IPS DF 19.7 (cell line): ENCODE measurements at regions not wholly inside any gene's neighbourhood (a gene's known extent, or its start where the extent isn't known, plus 50 kb on each side); places are given as distances from the start of the nearest gene placed in this dataset.

ENCODE experiments used
- DNase-seq: peaks from one replicate; pipeline ENCODE4 v3.0.0-alpha.2; 2013; ENCODE audit warnings: low read depth, low spot score

- DNase-seq = no peak
Observed at GRCh38 chr7:33813331-33813730, 92.0 kb upstream of the BMPER start.

GRCh38 chr7:33814400-33814799 lies 90.9 kb upstream of the BMPER start:
- no peak for DNase-seq

GRCh38 chr7:33814936-33815335 lies 90.4 kb upstream of the BMPER start:
- DNase-seq = no peak

GRCh38 chr7:33815336-33815735 lies 90.0 kb upstream of the BMPER start:
- DNase-seq = no peak

GRCh38 chr7:33816106-33816505 lies 89.2 kb upstream of the BMPER start:
- DNase-seq = no peak

- DNase-seq = no peak
Observed at GRCh38 chr7:33819658-33820057, 85.7 kb upstream of the BMPER start.

- no peak for DNase-seq
Observed at GRCh38 chr7:33820206-33820605, 85.1 kb upstream of the BMPER start.

- DNase-seq = no peak
Observed at GRCh38 chr7:33821970-33822369, 83.4 kb upstream of the BMPER start.

GRCh38 chr7:33823913-33824312 lies 81.4 kb upstream of the BMPER start:
- no peak for DNase-seq

- no peak for DNase-seq
Observed at GRCh38 chr7:33824911-33825459, 80.4 kb upstream of the BMPER start.

GRCh38 chr7:33825644-33826043 lies 79.7 kb upstream of the BMPER start:
- no peak for DNase-seq

- no peak for DNase-seq
Observed at GRCh38 chr7:33829536-33829935, 75.8 kb upstream of the BMPER start.

GRCh38 chr7:33831389-33832141 lies 73.8 kb upstream of the BMPER start:
- DNase-seq = no peak

GRCh38 chr7:33832271-33832721 lies 73.0 kb upstream of the BMPER start:
- no peak for DNase-seq

GRCh38 chr7:33836797-33837355 lies 68.5 kb upstream of the BMPER start:
- DNase-seq = peak; percentile 30

- DNase-seq = no peak
Observed at GRCh38 chr7:33837356-33837851, 67.9 kb upstream of the BMPER start.

GRCh38 chr7:33841031-33841430 lies 64.3 kb upstream of the BMPER start:
- DNase-seq = no peak

GRCh38 chr7:33841705-33842129 lies 63.6 kb upstream of the BMPER start:
- DNase-seq = no peak

GRCh38 chr7:33842150-33842549 lies 63.2 kb upstream of the BMPER start:
- DNase-seq = no peak

- no peak for DNase-seq
Observed at GRCh38 chr7:33845991-33846509, 59.3 kb upstream of the BMPER start.

- no peak for DNase-seq
Observed at GRCh38 chr7:33849004-33849403, 56.3 kb upstream of the BMPER start.

- no peak for DNase-seq
Observed at GRCh38 chr7:33849971-33850559, 55.3 kb upstream of the BMPER start.
